Natural killer cell (primary cell): ENCODE measurements at regions not wholly inside any gene's neighbourhood (a gene's known extent, or its start where the extent isn't known, plus 50 kb on each side); places are given as distances from the start of the nearest gene placed in this dataset.

Experiments used
- ATAC-seq, 3 donors: fragments of 150-1000 bp in 2 of 3; fragments of 200-7000 bp in 1 of 3; cut with Tn5 transposase; 1 replicate in 1 of 3; 2 replicates in 2 of 3; pipeline ENCODE4 v1.10.0; 2021; ENCODE audit warnings: mild to moderate bottlenecking in 2 of 3, moderate library complexity in 2 of 3
- DNase-seq, 2 donors: peaks; one replicate each; pipeline versions ENCODE4 v3.0.0 to v3.0.0-alpha.2; 2013 to 2021; ENCODE audit warnings: mixed read lengths in 1 of 2
- H3K27ac ChIP-seq: one replicate; pipeline ENCODE4 v1.5.1; 2013; ENCODE audit warnings: mild to moderate bottlenecking, low read length
- H3K27me3 ChIP-seq: one replicate; pipeline ENCODE4 v1.6.1; 2013; ENCODE audit warnings: low read length; ENCODE audit not compliant: control insufficient read depth, insufficient read depth
- H3K36me3 ChIP-seq: one replicate; pipeline ENCODE4 v1.6.1; 2013; ENCODE audit warnings: low read length; ENCODE audit not compliant: control insufficient read depth, insufficient read depth
- H3K4me1 ChIP-seq: one replicate; pipeline ENCODE4 v1.6.1; 2013; ENCODE audit warnings: low read length; ENCODE audit not compliant: control insufficient read depth, insufficient read depth
- H3K4me3 ChIP-seq: one replicate; pipeline ENCODE4 v1.5.1; 2013; ENCODE audit warnings: low read length
- H3K9me3 ChIP-seq: one replicate; pipeline ENCODE4 v1.6.1; 2013; ENCODE audit warnings: low read length; ENCODE audit not compliant: control insufficient read depth, insufficient read depth
- H3K27ac Mint-ChIP-seq, 2 donors: one replicate each; pipeline ENCODE4 v1.8.0; 2022; ENCODE audit warnings: mild to moderate bottlenecking in 2 of 2, mixed read lengths in 2 of 2, moderate library complexity in 1 of 2
- H3K27me3 Mint-ChIP-seq, 2 donors: one replicate each; pipeline ENCODE4 v1.8.0; 2022; ENCODE audit warnings: low read depth in 2 of 2, mixed read lengths in 2 of 2
- H3K36me3 Mint-ChIP-seq: one replicate; pipeline ENCODE4 v1.8.0; 2022; ENCODE audit warnings: mixed read lengths
- H3K4me1 Mint-ChIP-seq, 2 donors: one replicate each; pipeline ENCODE4 v1.8.0; 2022; ENCODE audit warnings: mixed read lengths in 2 of 2
- H3K4me3 Mint-ChIP-seq: one replicate; pipeline ENCODE4 v1.8.0; 2022; ENCODE audit warnings: mild to moderate bottlenecking, moderate library complexity, mixed read lengths
- H3K9me3 Mint-ChIP-seq, 2 donors: one replicate each; pipeline ENCODE4 v1.8.0; 2022; ENCODE audit warnings: mixed read lengths in 2 of 2
- CTCF ChIP-seq: fragments of 200-600 bp; IDR thresholded peaks from one replicate; pipeline ENCODE4 v1.8.0; 2022; ENCODE audit warnings: antibody characterized with exemption
- WGBS: methylation state at CpG from one replicate; pipeline ENCODE4 v1.1.7; 2013; ENCODE audit warnings: missing lambda C conversion rate; ENCODE audit not compliant: insufficient coverage; 5-methylcytosine and 5-hydroxymethylcytosine counted together
- intact Hi-C: fragments of 100-400 bp; cut with micrococcal nuclease; formaldehyde crosslinking; loops from one replicate; pipeline ENCODE4 v1.14.2; 2022

DNA sequence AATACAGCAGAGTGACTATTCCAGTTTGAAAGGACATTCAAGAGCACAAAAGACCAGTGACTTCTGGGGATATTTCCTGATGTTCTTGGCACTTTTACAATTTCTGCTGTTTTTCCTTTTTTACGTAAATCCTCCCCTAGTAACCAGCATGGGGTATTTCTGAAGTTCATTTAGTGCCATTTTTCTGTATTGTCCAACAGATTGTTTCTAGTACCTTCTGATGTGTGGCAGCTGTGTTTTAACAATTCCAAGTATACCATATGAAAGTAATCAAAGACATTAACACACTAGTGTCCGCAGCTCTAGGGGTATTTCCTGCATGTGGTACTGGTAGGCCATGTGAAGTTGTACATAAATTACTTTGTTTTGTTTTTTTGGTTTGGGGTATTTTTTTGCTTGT lies 53.0 kb upstream of the SMARCA2 start:
- no peak overlapping the region for H3K27ac ChIP-seq
- DNase-seq = no peak
- intact Hi-C loops = no loop called here

GRCh38 chr9:1962588-1963106 lies 52.5 kb upstream of the SMARCA2 start:
- Histone ChIP-seq H3K27me3 (no peaks in the 10 kb centered on the region), H3K9me3 (no peaks in the 10 kb centered on the region), H3K27ac (no peak overlapping the region), H3K4me1 (no peaks in the 10 kb centered on the region), H3K4me3 (no peak overlapping the region), H3K36me3 (no peaks in the 10 kb centered on the region)
- no peak for TF ChIP-seq CTCF
- no peak overlapping the region for H3K27ac Mint-ChIP-seq
- no peaks in the 10 kb centered on the region for H3K36me3 Mint-ChIP-seq
- ATAC-seq (no peak), DNase-seq (no peak)
- no peak overlapping the region for H3K4me3 Mint-ChIP-seq
- peaks cover 19 to 30% of the 10 kb centered on the region in 2 donors for H3K27me3 Mint-ChIP-seq
- no peaks in the 10 kb centered on the region for H3K9me3 Mint-ChIP-seq
- intact Hi-C loops = no loop called here
- H3K4me1 Mint-ChIP-seq = no peaks in the 10 kb centered on the region

More for the DNA sequence above, 53.0 kb upstream of the SMARCA2 start:
- Mint-ChIP-seq H3K9me3 (no peaks in the 10 kb centered on the region), H3K4me3 (no peak overlapping the region), H3K27me3 (peaks cover 14 to 25% of the 10 kb centered on the region in 2 donors), H3K36me3 (no peaks in the 10 kb centered on the region), H3K27ac (no peak overlapping the region), H3K4me1 (no peaks in the 10 kb centered on the region)
- no peak for ATAC-seq
- no peaks in the 10 kb centered on the region for H3K27me3 ChIP-seq
- H3K36me3 ChIP-seq = no peaks in the 10 kb centered on the region
- TF ChIP-seq CTCF = no peak
- H3K9me3 ChIP-seq = no peaks in the 10 kb centered on the region
- H3K4me1 ChIP-seq = no peaks in the 10 kb centered on the region
- H3K4me3 ChIP-seq = no peak overlapping the region
- 90% methylated on average over 2 of the region's 2 CpGs for WGBS

DNA sequence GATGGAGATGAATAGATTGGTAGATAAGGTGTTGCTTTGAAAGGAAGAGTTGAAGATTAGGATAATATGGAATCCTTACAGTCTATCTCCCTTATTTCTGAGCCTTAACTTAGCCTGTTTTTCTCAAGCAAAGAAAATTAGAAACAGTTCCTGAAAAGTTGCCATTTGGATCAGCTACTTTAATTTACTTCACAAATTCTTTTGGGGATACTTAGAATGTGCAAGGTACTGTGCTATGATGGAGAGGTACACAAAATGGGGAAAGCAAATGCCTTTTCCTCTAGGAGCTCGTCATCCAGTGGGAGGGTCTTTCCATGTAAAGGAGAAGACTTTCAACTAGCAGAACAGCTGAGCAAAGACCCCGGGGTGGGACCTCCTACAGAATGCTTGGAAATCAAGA lies 51.1 kb upstream of the SMARCA2 start:
- intact Hi-C loops = no loop called here
- Histone ChIP-seq H3K27ac (no peak overlapping the region), H3K4me1 (no peaks in the 10 kb centered on the region), H3K36me3 (no peaks in the 10 kb centered on the region), H3K4me3 (no peak overlapping the region), H3K9me3 (no peaks in the 10 kb centered on the region), H3K27me3 (no peaks in the 10 kb centered on the region)
- Mint-ChIP-seq H3K4me1 (no peaks in the 10 kb centered on the region), H3K36me3 (no peaks in the 10 kb centered on the region), H3K27me3 (peaks cover 20 to 34% of the 10 kb centered on the region in 2 donors), H3K4me3 (no peak overlapping the region), H3K27ac (no peak overlapping the region), H3K9me3 (no peaks in the 10 kb centered on the region)
- TF ChIP-seq CTCF = no peak
- no peak for DNase-seq
- 64% methylated on average over 2 of the region's 2 CpGs for WGBS
- ATAC-seq = no peak
